Prostate gland (tissue), 2 donors: ENCODE measurements at regions not wholly inside any gene's neighbourhood (a gene's known extent, or its start where the extent isn't known, plus 50 kb on each side); places are given as distances from the start of the nearest gene placed in this dataset.

ENCODE experiments used
- CTCF ChIP-seq, 4 experiments: fragments of 200-600 bp in 2 of 4; fragments of 450-650 bp in 2 of 4; sonication (generic) in 2 of 4; IDR thresholded peaks; 1 replicate in 3 of 4; 2 replicates in 1 of 4; pipeline ENCODE4 v1.5.1; 2016 to 2019; ENCODE audit warnings: antibody characterized with exemption in 4 of 4, mild to moderate bottlenecking in 2 of 4, moderate library complexity in 2 of 4
- POLR2A ChIP-seq: fragments of 450-650 bp; IDR thresholded peaks from one replicate; pipeline ENCODE4 v1.6.1; 2016; ENCODE audit warnings: antibody characterized with exemption, mild to moderate bottlenecking
- POLR2AphosphoS5 ChIP-seq: sonication (generic); formaldehyde crosslinking; IDR thresholded peaks from one replicate; pipeline ENCODE4 v1.6.1; 2017; ENCODE audit warnings: antibody characterized with exemption

- TF ChIP-seq CTCF (IDR thresholded peaks at IDR 0.05) = no peak
- TF ChIP-seq POLR2AphosphoS5 = no peak
- TF ChIP-seq POLR2A = no peak
These were observed 1066.1 kb upstream of the SORCS1 start for GRCh38 chr10:108230478-108231170.
